ENCODE measurements at regions not wholly inside any gene's neighbourhood (a gene's known extent, or its start where the extent isn't known, plus 50 kb on each side); places are given as distances from the start of the nearest gene placed in this dataset.

DNA sequence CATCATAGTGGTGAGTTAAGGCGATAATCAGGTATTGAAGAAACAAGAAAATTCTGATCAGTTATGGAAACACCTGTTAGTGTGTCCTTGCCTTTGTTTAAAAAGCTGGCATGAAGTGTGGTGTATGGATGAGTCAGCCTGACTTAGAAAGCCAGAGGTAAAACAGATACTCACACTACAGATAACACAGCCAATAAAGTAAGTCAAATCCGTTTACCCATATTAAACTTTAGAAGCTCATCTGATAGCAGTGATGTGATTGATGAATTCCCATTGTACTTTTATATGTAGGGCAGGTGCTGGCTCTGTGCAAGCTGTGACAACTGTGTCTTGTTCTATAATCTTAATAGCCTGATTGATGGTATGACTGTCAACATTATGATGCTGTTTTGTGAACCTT lies 1392.7 kb upstream of the IGFBP7 start:
- TF ChIP-seq CREM (IDR thresholded peaks at IDR 0.05) (no peak), CREM (CRISPR knock-in tag; IDR thresholded peaks at IDR 0.05) (no peak), EP300 (IDR thresholded peaks at IDR 0.05; ENCODE audit: low read depth in 2 of 2, low read length in 2 of 2) (no peak), EP300 (CRISPR knock-in tag; IDR thresholded peaks at IDR 0.05; ENCODE audit: borderline replicate concordance) (no peak), WIZ (CRISPR knock-in tag; IDR thresholded peaks at IDR 0.05) (no peak), ZNF24 (IDR thresholded peaks at IDR 0.05) (no peak), RXRA (CRISPR knock-in tag; IDR thresholded peaks at IDR 0.05) (no peak), ZNF609 (CRISPR knock-in tag; IDR thresholded peaks at IDR 0.05; ENCODE audit: borderline replicate concordance) (no peak), ZMYM4 (CRISPR knock-in tag; IDR thresholded peaks at IDR 0.05) (no peak), THAP9 (CRISPR knock-in tag; IDR thresholded peaks at IDR 0.05; ENCODE audit: borderline replicate concordance) (no peak), ZNF720 (CRISPR knock-in tag; IDR thresholded peaks at IDR 0.05) (no peak), ZSCAN25 (CRISPR knock-in tag; IDR thresholded peaks at IDR 0.05) (no peak), NCOA1 (CRISPR knock-in tag; IDR thresholded peaks at IDR 0.05) (no peak)
- TF ChIP-seq, protein P1, sequence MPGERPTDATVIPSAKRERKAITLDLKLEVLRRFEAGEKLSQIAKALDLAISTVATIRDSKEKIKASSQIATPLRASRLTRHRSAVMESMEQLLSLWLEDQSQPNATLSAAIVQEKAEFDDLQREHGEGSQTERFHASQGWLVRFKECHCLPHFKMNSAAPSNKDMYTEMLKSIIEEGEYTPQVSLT (CRISPR knock-in tag; IDR thresholded peaks at IDR 0.05; ENCODE audit: borderline replicate concordance, low read depth) = no peak
- CTCF ChIA-PET (ENCODE audit: low intra/inter-chr PET ratio, low total read pairs) = no interaction called here
- WGBS (ENCODE audit: low lambda C conversion rate) = 0% methylated on average over 2 of the region's 2 CpGs
- Histone ChIP-seq H3K4me1 (ENCODE audit: insufficient read depth, low read length) (no peaks in the 10 kb centered on the region), H3K27me3 (ENCODE audit: control insufficient read depth in 1 of 2, insufficient read depth in 2 of 2, low read length in 2 of 2) (no peaks in the 10 kb centered on the region), H2AFZ (ENCODE audit: low read length) (no peak overlapping the region), H4K20me1 (ENCODE audit: insufficient read depth, low read length) (no peaks in the 10 kb centered on the region), H3K27ac (ENCODE audit: extremely low read length, insufficient read depth, low read length) (no peak overlapping the region), H3K4me3 (replicated peaks in 1 of 3; ENCODE audit: insufficient read depth in 1 of 3, low read depth in 2 of 3, low read length in 3 of 3) (no peak overlapping the region), H3K9me3 (ENCODE audit: low read length) (peaks cover 16% of the 10 kb centered on the region), H3K4me2 (ENCODE audit: low read depth, low read length) (no peak overlapping the region), H3K36me3 (replicated peaks in 1 of 2; ENCODE audit: control insufficient read depth in 1 of 2, insufficient read depth in 2 of 2, low read length in 2 of 2) (no peaks in the 10 kb centered on the region), H3K9ac (ENCODE audit: insufficient read depth, low read depth, low read length) (no peak overlapping the region), H3K79me2 (ENCODE audit: insufficient read depth, low read length) (no peaks in the 10 kb centered on the region)
- POLR2A ChIA-PET = no interaction called here
- ATAC-seq = no peak
- FAIRE-seq = no peak
- in situ Hi-C loops (cut with HindIII; ENCODE audit: extremely low pct_ligation_motif_present, low pct_unique_long_range_greater_than_20kb) = no loop called here
- no TSS peak for BruUV-seq (replicated peaks)
- intact Hi-C loops (cut with micrococcal nuclease; ENCODE audit: unreplicated experiment) = no loop called here
- DNase-seq (ENCODE audit: low spot score) = no peak

Data from HepG2 (cell line).